Vagina (tissue), 2 donors: ENCODE measurements at regions not wholly inside any gene's neighbourhood (a gene's known extent, or its start where the extent isn't known, plus 50 kb on each side); places are given as distances from the start of the nearest gene placed in this dataset.

Source experiments
- CTCF ChIP-seq, 3 experiments: fragments of 450-650 bp in 2 of 3; fragments of 200-600 bp in 1 of 3; sonication (generic) in 1 of 3; IDR thresholded peaks; one replicate each; pipeline ENCODE4 v1.5.1; 2017 to 2019; ENCODE audit warnings: antibody characterized with exemption in 3 of 3, mild to moderate bottlenecking in 2 of 3, moderate library complexity in 2 of 3
- POLR2A ChIP-seq, 2 donors: fragments of 450-650 bp; IDR thresholded peaks; one replicate each; pipeline ENCODE4 v1.6.1; 2017; ENCODE audit warnings: antibody characterized with exemption in 2 of 2, mild to moderate bottlenecking in 2 of 2, moderate library complexity in 2 of 2

GRCh38 chr10:118499186-118499585, 96.3 kb downstream of the PRLHR start:
- no peak for TF ChIP-seq POLR2A (IDR thresholded peaks at IDR 0.05)
- no peak for TF ChIP-seq CTCF (IDR thresholded peaks at IDR 0.05)
